OCI-LY1 (cell line): ENCODE measurements at regions not wholly inside any gene's neighbourhood (a gene's known extent, or its start where the extent isn't known, plus 50 kb on each side); places are given as distances from the start of the nearest gene placed in this dataset.

ENCODE experiments used
- H2AFZ ChIP-seq: fragments of 200-600 bp; sonication (generic), shearing (Covaris generic); 2 replicates; pipeline ENCODE4 v1.6.0; 2014; ENCODE audit warnings: antibody characterized with exemption, mild to moderate bottlenecking, low read length
- H3F3A ChIP-seq: fragments of 200-600 bp; sonication (generic), shearing (Covaris generic); 2 replicates; pipeline ENCODE4 v1.6.0; 2014; ENCODE audit warnings: mild to moderate bottlenecking, antibody characterized with exemption, low read length, moderate library complexity; ENCODE audit not compliant: insufficient read depth
- H3K27ac ChIP-seq: fragments of 200-600 bp; sonication (generic); 2 replicates; pipeline ENCODE4 v1.5.1; 2014; ENCODE audit warnings: low read length, mixed run types, mild to moderate bottlenecking, low read depth; ENCODE audit not compliant: poor library complexity, severe bottlenecking
- H3K27me3 ChIP-seq: fragments of 200-600 bp; sonication (generic); 2 replicates; pipeline ENCODE4 v1.6.0; 2014; ENCODE audit warnings: antibody characterized with exemption, mild to moderate bottlenecking, low read length, moderate library complexity; ENCODE audit not compliant: insufficient read depth
- H3K36me3 ChIP-seq: fragments of 200-600 bp; sonication (generic); 2 replicates; pipeline ENCODE4 v1.6.1; 2014; ENCODE audit warnings: mild to moderate bottlenecking, antibody characterized with exemption, low read length, moderate library complexity, mixed read lengths; ENCODE audit not compliant: insufficient read depth
- H3K4me1 ChIP-seq: fragments of 200-600 bp; sonication (generic); 2 replicates; pipeline ENCODE4 v1.5.1; 2014; ENCODE audit warnings: mild to moderate bottlenecking, low read length, moderate library complexity; ENCODE audit not compliant: insufficient read depth, severe bottlenecking
- H3K4me2 ChIP-seq: fragments of 200-600 bp; sonication (generic), shearing (Covaris generic); 2 replicates; pipeline ENCODE4 v1.6.1; 2014; ENCODE audit warnings: low read length
- H3K4me3 ChIP-seq: fragments of 200-600 bp; sonication (generic); 2 replicates; pipeline ENCODE4 v1.5.1; 2014; ENCODE audit warnings: low read length, low read depth, mild to moderate bottlenecking, mixed read lengths; ENCODE audit not compliant: poor library complexity, severe bottlenecking
- H3K79me2 ChIP-seq: fragments of 200-600 bp; shearing (Covaris generic); 2 replicates; pipeline ENCODE4 v1.6.1; 2016; ENCODE audit warnings: mixed run types, low read length, mixed read lengths; ENCODE audit not compliant: insufficient read depth
- H3K9ac ChIP-seq: fragments of 200-600 bp; sonication (generic), shearing (Covaris generic); 2 replicates; pipeline ENCODE4 v1.6.1; 2014; ENCODE audit warnings: mild to moderate bottlenecking, low read length, mixed read lengths
- H3K9me2 ChIP-seq: fragments of 200-600 bp; sonication (generic), shearing (Covaris generic); 2 replicates; pipeline ENCODE4 v1.6.1; 2014; ENCODE audit warnings: low read depth, mild to moderate bottlenecking, low read length, mixed read lengths
- H3K9me3 ChIP-seq: fragments of 200-600 bp; shearing (Covaris generic); 2 replicates; pipeline ENCODE4 v1.6.1; 2014; ENCODE audit warnings: low read length, mixed read lengths
- H4K20me1 ChIP-seq: fragments of 200-600 bp; sonication (generic), shearing (Covaris generic); 2 replicates; pipeline ENCODE4 v1.6.0; 2016; ENCODE audit warnings: mild to moderate bottlenecking, low read length; ENCODE audit not compliant: insufficient read depth
- EZH2 ChIP-seq: fragments of 200-600 bp; sonication (generic), shearing (Covaris generic); IDR thresholded peaks from 2 replicates; pipeline ENCODE4 v1.8.0; 2017; ENCODE audit warnings: borderline replicate concordance, mixed run types, mild to moderate bottlenecking, antibody characterized with exemption, low read length, moderate library complexity, mixed read lengths
- TF ChIP-seq, protein P1 (sequence below): fragments of 200-600 bp; sonication (generic), shearing (Covaris generic); IDR thresholded peaks from 2 replicates; pipeline ENCODE4 v1.5.1; 2017; ENCODE audit warnings: mild to moderate bottlenecking, antibody characterized with exemption, low read length, moderate library complexity, mixed read lengths

DNA sequence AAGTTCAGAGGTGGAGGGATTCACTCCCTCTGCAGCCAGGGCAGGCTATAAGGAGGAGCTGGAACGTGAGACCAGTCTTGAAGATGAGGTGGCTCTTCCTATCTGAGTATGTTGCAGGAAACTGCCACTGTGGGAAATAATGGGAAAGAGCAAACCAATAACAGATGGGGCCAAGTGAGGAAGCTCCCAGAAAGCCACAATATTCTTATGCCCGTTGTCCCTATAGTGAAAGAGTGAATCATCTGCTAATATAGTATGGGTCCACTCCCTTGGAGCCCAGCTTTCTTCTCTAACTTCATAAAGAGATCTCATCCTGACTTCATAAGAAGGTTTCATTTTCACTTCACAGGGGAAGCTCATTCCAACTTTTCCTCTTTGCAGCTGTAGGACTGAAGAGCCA is 206.4 kb downstream of the BLID start:
- Histone ChIP-seq H3K9ac (no peak overlapping the region), H2AFZ (no peak overlapping the region), H3K9me2 (no peaks in the 10 kb centered on the region), H3K27me3 (no peaks in the 10 kb centered on the region), H4K20me1 (no peaks in the 10 kb centered on the region), H3K4me1 (no peaks in the 10 kb centered on the region), H3K27ac (no peak overlapping the region), H3K4me3 (no peak overlapping the region), H3K9me3 (no peaks in the 10 kb centered on the region), H3K36me3 (no peaks in the 10 kb centered on the region), H3F3A (no peaks in the 10 kb centered on the region), H3K79me2 (no peaks in the 10 kb centered on the region), H3K4me2 (no peak overlapping the region)
- no peak for TF ChIP-seq EZH2
- TF ChIP-seq, protein P1, sequence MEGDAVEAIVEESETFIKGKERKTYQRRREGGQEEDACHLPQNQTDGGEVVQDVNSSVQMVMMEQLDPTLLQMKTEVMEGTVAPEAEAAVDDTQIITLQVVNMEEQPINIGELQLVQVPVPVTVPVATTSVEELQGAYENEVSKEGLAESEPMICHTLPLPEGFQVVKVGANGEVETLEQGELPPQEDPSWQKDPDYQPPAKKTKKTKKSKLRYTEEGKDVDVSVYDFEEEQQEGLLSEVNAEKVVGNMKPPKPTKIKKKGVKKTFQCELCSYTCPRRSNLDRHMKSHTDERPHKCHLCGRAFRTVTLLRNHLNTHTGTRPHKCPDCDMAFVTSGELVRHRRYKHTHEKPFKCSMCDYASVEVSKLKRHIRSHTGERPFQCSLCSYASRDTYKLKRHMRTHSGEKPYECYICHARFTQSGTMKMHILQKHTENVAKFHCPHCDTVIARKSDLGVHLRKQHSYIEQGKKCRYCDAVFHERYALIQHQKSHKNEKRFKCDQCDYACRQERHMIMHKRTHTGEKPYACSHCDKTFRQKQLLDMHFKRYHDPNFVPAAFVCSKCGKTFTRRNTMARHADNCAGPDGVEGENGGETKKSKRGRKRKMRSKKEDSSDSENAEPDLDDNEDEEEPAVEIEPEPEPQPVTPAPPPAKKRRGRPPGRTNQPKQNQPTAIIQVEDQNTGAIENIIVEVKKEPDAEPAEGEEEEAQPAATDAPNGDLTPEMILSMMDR = no peak

DNA sequence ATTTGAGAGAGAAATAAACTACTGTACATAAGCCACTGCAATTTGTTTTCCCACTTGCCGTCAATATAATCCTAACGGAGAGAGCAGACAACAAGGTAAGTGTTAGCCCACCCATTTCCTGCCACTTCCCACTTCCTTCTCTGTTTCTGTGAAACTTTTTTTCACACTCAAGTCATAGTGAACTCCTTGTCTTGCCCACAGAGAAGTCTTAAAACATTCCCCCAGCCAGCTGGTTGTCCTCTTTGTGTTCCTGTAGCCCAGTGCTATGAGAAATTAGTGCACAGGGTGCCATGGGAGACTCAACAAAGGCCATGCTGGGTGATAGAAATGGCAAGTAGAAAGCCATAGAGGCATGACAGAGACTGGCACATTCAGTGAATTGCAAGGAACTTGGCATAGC is 208.6 kb downstream of the BLID start:
- no peaks in the 10 kb centered on the region for H3K9me2 ChIP-seq
- H3K36me3 ChIP-seq = no peaks in the 10 kb centered on the region
- H3K4me1 ChIP-seq = no peaks in the 10 kb centered on the region
- no peak overlapping the region for H2AFZ ChIP-seq
- no peaks in the 10 kb centered on the region for H3F3A ChIP-seq
- H4K20me1 ChIP-seq = no peaks in the 10 kb centered on the region
- no peak overlapping the region for H3K27ac ChIP-seq
- no peaks in the 10 kb centered on the region for H3K79me2 ChIP-seq
- H3K27me3 ChIP-seq = no peaks in the 10 kb centered on the region
- TF ChIP-seq, protein P1 = no peak
- no peak for TF ChIP-seq EZH2
- no peak overlapping the region for H3K4me2 ChIP-seq
- H3K9me3 ChIP-seq = no peaks in the 10 kb centered on the region
- H3K4me3 ChIP-seq = no peak overlapping the region
- H3K9ac ChIP-seq = no peak overlapping the region

DNA sequence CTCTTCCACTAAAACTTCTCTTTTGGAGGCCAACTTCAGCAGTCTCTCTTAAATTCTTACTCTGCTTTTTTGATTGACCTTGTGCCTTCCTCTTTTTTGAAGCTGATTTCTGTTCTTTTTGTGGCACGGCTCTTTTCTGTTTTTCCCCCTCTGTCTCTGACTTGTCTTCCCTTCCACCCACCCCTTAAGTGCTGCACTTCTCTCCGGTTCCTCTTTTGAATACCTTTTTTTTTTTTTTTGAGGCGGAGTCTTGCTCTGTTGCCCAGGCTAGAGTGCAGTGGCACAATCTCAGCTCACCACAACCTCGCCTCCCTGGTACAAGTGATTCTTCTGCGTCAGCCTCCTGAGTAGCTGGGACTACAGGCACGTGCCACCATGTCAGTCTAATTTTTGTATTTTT is 211.9 kb downstream of the BLID start:
- Histone ChIP-seq H3K27ac (no peak overlapping the region), H3K9me3 (no peaks in the 10 kb centered on the region), H3K4me2 (no peak overlapping the region), H3K4me1 (no peaks in the 10 kb centered on the region), H3K9me2 (no peaks in the 10 kb centered on the region), H3F3A (no peaks in the 10 kb centered on the region), H3K9ac (no peak overlapping the region), H3K36me3 (no peaks in the 10 kb centered on the region), H4K20me1 (no peaks in the 10 kb centered on the region), H3K4me3 (no peak overlapping the region), H3K27me3 (no peaks in the 10 kb centered on the region), H2AFZ (no peak overlapping the region), H3K79me2 (no peaks in the 10 kb centered on the region)
- TF ChIP-seq EZH2 = no peak
- TF ChIP-seq, protein P1 = no peak
